GM12878 (cell line): ENCODE measurements at regions not wholly inside any gene's neighbourhood (a gene's known extent, or its start where the extent isn't known, plus 50 kb on each side); places are given as distances from the start of the nearest gene placed in this dataset.

Source experiments
- ATAC-seq: fragments of 200-7000 bp; cut with Tn5 transposase; 3 replicates; pipeline ENCODE4 v1.9.1; 2020; ENCODE audit warnings: mild to moderate bottlenecking, moderate library complexity
- BruUV-seq: library from RNA; stranded (reverse); fragments of 400-500 nt; replicated peaks from 2 replicates; lab custom pipeline; 2021; lab: Mats Ljungman, UMichigan
- CTCF ChIA-PET: fragments of 300-600 bp; sonication (Branson Sonifier 250); formaldehyde crosslinking; extraction: SDS; loops from one replicate; lab custom pipeline; 2021; ENCODE audit warnings: inconsistent platforms; lab: Yijun Ruan, JAX
- POLR2A ChIA-PET: fragments of 350-600 bp; formaldehyde crosslinking; extraction: SDS; loops from one replicate; lab custom pipeline; 2021; ENCODE audit warnings: inconsistent platforms; lab: Charles Lee
- RAD21 ChIA-PET: fragments of 300-600 bp; sonication (Branson Sonifier 250); formaldehyde crosslinking; loops from one replicate; lab custom pipeline; 2023; ENCODE audit warnings: antibody characterized with exemption; ENCODE audit not compliant: unreplicated experiment; lab: Charles Lee
- SMC1A ChIA-PET: fragments of 300-600 bp; sonication (Branson Sonifier 250); formaldehyde crosslinking; loops from one replicate; lab custom pipeline; 2023; ENCODE audit not compliant: unreplicated experiment, uncharacterized antibody; lab: Charles Lee
- DNase-seq: peaks from one replicate; pipeline ENCODE4 v3.0.0-alpha.2; 2011; ENCODE audit warnings: low read depth, low spot score
- FAIRE-seq: peaks from 3 replicates; lab custom pipeline; 2011; peaks lifted over from hg19 to GRCh38; lab: Jason Lieb, UNC
- H2AFZ ChIP-seq: 2 replicates; pipeline ENCODE4 v1.6.0; 2011; ENCODE audit warnings: low read depth, low read length, control low read depth; ENCODE audit not compliant: control insufficient read depth
- H3K27ac ChIP-seq: 2 replicates; pipeline ENCODE4 v1.5.1; 2011; ENCODE audit warnings: control low read depth; ENCODE audit not compliant: control insufficient read depth, insufficient read depth
- H3K27me3 ChIP-seq, 2 experiments: replicated peaks in 1 of 2; 2 replicates each; pipeline versions ENCODE4 v1.6.0 to v1.6.1; 2011; ENCODE audit warnings: low read length in 1 of 2; ENCODE audit not compliant: control insufficient read depth in 2 of 2, insufficient read depth in 2 of 2
- H3K36me3 ChIP-seq, 2 experiments: 2 replicates each; pipeline ENCODE4 v1.5.1; 2011; ENCODE audit warnings: low read length in 1 of 2; ENCODE audit not compliant: control insufficient read depth in 2 of 2, insufficient read depth in 2 of 2
- H3K4me1 ChIP-seq: 2 replicates; pipeline ENCODE4 v1.6.1; 2011; ENCODE audit warnings: mild to moderate bottlenecking, low read length, moderate library complexity, mixed read lengths; ENCODE audit not compliant: control insufficient read depth, insufficient read depth
- H3K4me2 ChIP-seq: 2 replicates; pipeline ENCODE4 v1.6.0; 2011; ENCODE audit warnings: control low read depth; ENCODE audit not compliant: control insufficient read depth, insufficient read depth
- H3K4me3 ChIP-seq: fragments of 200-600 bp; sonication (generic); 2 replicates; pipeline ENCODE4 v1.5.1; 2016
- H3K79me2 ChIP-seq: 2 replicates; pipeline ENCODE4 v1.6.0; 2011; ENCODE audit warnings: low read length; ENCODE audit not compliant: control insufficient read depth, insufficient read depth
- H3K9ac ChIP-seq: 2 replicates; pipeline ENCODE4 v1.8.0; 2011; ENCODE audit warnings: low read length, control low read depth, mixed read lengths; ENCODE audit not compliant: control insufficient read depth, insufficient read depth
- H3K9me3 ChIP-seq: replicated peaks from 3 replicates; pipeline ENCODE4 v1.5.1; 2011; ENCODE audit warnings: mild to moderate bottlenecking, low read length; ENCODE audit not compliant: control insufficient read depth, insufficient read depth
- H4K20me1 ChIP-seq: 2 replicates; pipeline ENCODE4 v1.6.0; 2011; ENCODE audit not compliant: control insufficient read depth, insufficient read depth
- ASH2L ChIP-seq: fragments of 300-600, 200-600 bp; sonication (generic); IDR thresholded peaks from 2 replicates; pipeline ENCODE4 v1.6.1; 2017; ENCODE audit warnings: low read depth, mild to moderate bottlenecking, borderline replicate concordance
- BRCA1 ChIP-seq: IDR thresholded peaks from 2 replicates; pipeline ENCODE4 v1.6.1; 2011; ENCODE audit warnings: low read depth, low read length, improper control_type of control experiment
- CEBPZ ChIP-seq: fragments of 150-350 bp; IDR thresholded peaks from 2 replicates; pipeline ENCODE4 v1.6.1; 2016; ENCODE audit warnings: low read depth, low read length
- CTCF ChIP-seq, 3 experiments: IDR thresholded peaks in 2 of 3; conservative IDR thresholded peaks in 1 of 3; 2 replicates each; pipeline ENCODE4 v1.5.1; 2011; ENCODE audit warnings: low read depth in 3 of 3, low read length in 3 of 3, mild to moderate bottlenecking in 3 of 3, control low read depth in 2 of 3, moderate library complexity in 2 of 3, inconsistent platforms in 1 of 3, mixed read lengths in 1 of 3; ENCODE audit not compliant: control insufficient read depth in 2 of 3, insufficient read depth in 1 of 3; ENCODE audit errors: extremely low read depth in 1 of 3
- EGR1 ChIP-seq, 2 experiments: IDR thresholded peaks; 1 replicate in 1 of 2; 2 replicates in 1 of 2; pipeline ENCODE4 v1.6.1; 2011 to 2012; ENCODE audit warnings: low read depth in 2 of 2, low read length in 2 of 2, borderline replicate concordance in 1 of 2, mild to moderate bottlenecking in 1 of 2, moderate library complexity in 1 of 2
- GABPA ChIP-seq: IDR thresholded peaks from 2 replicates; pipeline ENCODE4 v1.6.1; 2014; ENCODE audit warnings: antibody characterized with exemption, low read depth, mild to moderate bottlenecking, inconsistent platforms
- HCFC1 ChIP-seq: fragments of 150-350 bp; IDR thresholded peaks from 2 replicates; pipeline ENCODE4 v1.6.1; 2014; ENCODE audit warnings: low read length
- IRF3 ChIP-seq: fragments of 450-650 bp; IDR thresholded peaks from 2 replicates; pipeline ENCODE4 v1.6.1; 2014; ENCODE audit warnings: mild to moderate bottlenecking
- KAT2A ChIP-seq: conservative IDR thresholded peaks from 2 replicates; pipeline ENCODE4 v1.6.1; 2011; ENCODE audit warnings: low read depth, low read length; ENCODE audit not compliant: control insufficient read depth
- LARP7 ChIP-seq: fragments of 450-650 bp; IDR thresholded peaks from 2 replicates; pipeline ENCODE4 v1.6.1; 2017; ENCODE audit warnings: mild to moderate bottlenecking
- MAX ChIP-seq: IDR thresholded peaks from 2 replicates; pipeline ENCODE4 v1.6.1; 2012; ENCODE audit warnings: low read depth, low read length, improper control_type of control experiment
- NFXL1 ChIP-seq: fragments of 450-650 bp; IDR thresholded peaks from 2 replicates; pipeline ENCODE4 v1.6.1; 2017; ENCODE audit warnings: antibody characterized with exemption, mild to moderate bottlenecking, borderline replicate concordance
- NKRF ChIP-seq: fragments of 450-650 bp; conservative IDR thresholded peaks from 2 replicates; pipeline ENCODE4 v1.6.1; 2017; ENCODE audit warnings: mild to moderate bottlenecking, moderate library complexity
- RAD21 ChIP-seq: IDR thresholded peaks from 2 replicates; pipeline ENCODE4 v1.6.1; 2011; ENCODE audit warnings: mild to moderate bottlenecking, low read depth, low read length, moderate library complexity; ENCODE audit not compliant: insufficient read depth
- SMARCA5 ChIP-seq: fragments of 450-650 bp; IDR thresholded peaks from 2 replicates; pipeline ENCODE4 v1.6.1; 2017; ENCODE audit warnings: mild to moderate bottlenecking
- STAT1 ChIP-seq: fragments of 450-650 bp; conservative IDR thresholded peaks from 2 replicates; pipeline ENCODE4 v1.6.1; 2014; ENCODE audit warnings: antibody characterized with exemption, mild to moderate bottlenecking
- WRNIP1 ChIP-seq: IDR thresholded peaks from 2 replicates; pipeline ENCODE4 v1.6.1; 2011; ENCODE audit warnings: low read depth, low read length, improper control_type of control experiment, borderline replicate concordance
- ZZZ3 ChIP-seq: IDR thresholded peaks from 2 replicates; pipeline ENCODE4 v1.6.1; 2011; ENCODE audit warnings: low read depth; ENCODE audit not compliant: control insufficient read depth, insufficient read length
- WGBS: methylation state at CpG from one replicate; pipeline ENCODE4 v1.1.6; 2016; ENCODE audit warnings: low lambda C conversion rate; ENCODE audit not compliant: insufficient replicate concordance, insufficient coverage; ENCODE audit errors: missing lambda C conversion rate; 5-methylcytosine and 5-hydroxymethylcytosine counted together
- in situ Hi-C: fragments of 300-500 bp; cut with MboI; formaldehyde crosslinking; loops from 9 replicates; pipeline ENCODE4 v1.14.3; 2018; ENCODE audit warnings: mixed read lengths
- intact Hi-C: fragments of 100-400 bp; cut with micrococcal nuclease; formaldehyde crosslinking; loops from one replicate; pipeline ENCODE4 v1.14.2; 2022; ENCODE audit not compliant: unreplicated experiment

GRCh38 chrX:117713411-117713810, 403.2 kb downstream of the KLHL13 start:
- BruUV-seq, result no TSS peak
- H3K27me3 ChIP-seq, result no peaks in the 10 kb centered on the region
- no peaks in the 10 kb centered on the region for H3K4me1 ChIP-seq
- no peak overlapping the region for H3K27ac ChIP-seq
- FAIRE-seq, result no peak
- H2AFZ ChIP-seq, result no peak overlapping the region
- H3K4me2 ChIP-seq, result no peak overlapping the region
- no peaks in the 10 kb centered on the region for H3K79me2 ChIP-seq
- no peaks in the 10 kb centered on the region for H3K9me3 ChIP-seq
- ChIA-PET POLR2A (no interaction called here), RAD21 (no interaction called here), CTCF (no interaction called here), SMC1A (no interaction called here)
- no peak overlapping the region for H3K4me3 ChIP-seq
- intact Hi-C loops, result no loop called here
- in situ Hi-C loops, result no loop called here
- no peaks in the 10 kb centered on the region for H4K20me1 ChIP-seq
- no peak for DNase-seq
- WGBS, result 73% methylated on average over 1 of the region's 1 CpG
- H3K9ac ChIP-seq, result no peak overlapping the region
- no peaks in the 10 kb centered on the region for H3K36me3 ChIP-seq
- ATAC-seq, result no peak; the same call in 2 of the 3 replicates
- TF ChIP-seq SMARCA5 (no peak), KAT2A (no peak), BRCA1 (no peak), GABPA (no peak), NFXL1 (no peak), RAD21 (no peak), IRF3 (no peak), EGR1 (IDR thresholded peaks at IDR 0.05; ENCODE audit: borderline replicate concordance in 1 of 2, low read depth in 2 of 2, low read length in 2 of 2) (no peak), HCFC1 (no peak), STAT1 (no peak), CTCF (IDR thresholded peaks at IDR 0.05 in 2 of 3, conservative IDR thresholded peaks at IDR 0.05 in 1 of 3; ENCODE audit: control insufficient read depth in 2 of 3, extremely low read depth in 1 of 3, insufficient read depth in 1 of 3, low read depth in 3 of 3, low read length in 3 of 3) (no peak), CEBPZ (no peak), NKRF (no peak), MAX (no peak), ZZZ3 (no peak), ASH2L (no peak), WRNIP1 (no peak), LARP7 (no peak)
